Cardiac fibroblast (primary cell): ENCODE measurements at regions not wholly inside any gene's neighbourhood (a gene's known extent, or its start where the extent isn't known, plus 50 kb on each side); places are given as distances from the start of the nearest gene placed in this dataset.

Experiments used
- DNase-seq, 2 donors: peaks; one replicate each; pipeline versions ENCODE4 v3.0.0 to v3.0.0-alpha.2; 2010; ENCODE audit warnings: low read depth in 2 of 2
- H3K4me3 ChIP-seq, 2 donors: replicated peaks in 1 of 2; 1 replicate in 1 of 2; 2 replicates in 1 of 2; pipeline ENCODE4 v1.5.1; 2011; ENCODE audit warnings: low read depth in 2 of 2, low read length in 2 of 2, mild to moderate bottlenecking in 2 of 2, moderate library complexity in 1 of 2
- TF ChIP-seq, protein P1 (sequence below): IDR thresholded peaks from one replicate; pipeline ENCODE4 v1.5.1; 2011; ENCODE audit warnings: low read depth, mild to moderate bottlenecking, low read length, inconsistent platforms

GRCh38 chr7:113230691-113231090, 112.3 kb upstream of the SMIM30 start:
- no peak overlapping the region for H3K4me3 ChIP-seq
- DNase-seq = no peak
- TF ChIP-seq, protein P1, sequence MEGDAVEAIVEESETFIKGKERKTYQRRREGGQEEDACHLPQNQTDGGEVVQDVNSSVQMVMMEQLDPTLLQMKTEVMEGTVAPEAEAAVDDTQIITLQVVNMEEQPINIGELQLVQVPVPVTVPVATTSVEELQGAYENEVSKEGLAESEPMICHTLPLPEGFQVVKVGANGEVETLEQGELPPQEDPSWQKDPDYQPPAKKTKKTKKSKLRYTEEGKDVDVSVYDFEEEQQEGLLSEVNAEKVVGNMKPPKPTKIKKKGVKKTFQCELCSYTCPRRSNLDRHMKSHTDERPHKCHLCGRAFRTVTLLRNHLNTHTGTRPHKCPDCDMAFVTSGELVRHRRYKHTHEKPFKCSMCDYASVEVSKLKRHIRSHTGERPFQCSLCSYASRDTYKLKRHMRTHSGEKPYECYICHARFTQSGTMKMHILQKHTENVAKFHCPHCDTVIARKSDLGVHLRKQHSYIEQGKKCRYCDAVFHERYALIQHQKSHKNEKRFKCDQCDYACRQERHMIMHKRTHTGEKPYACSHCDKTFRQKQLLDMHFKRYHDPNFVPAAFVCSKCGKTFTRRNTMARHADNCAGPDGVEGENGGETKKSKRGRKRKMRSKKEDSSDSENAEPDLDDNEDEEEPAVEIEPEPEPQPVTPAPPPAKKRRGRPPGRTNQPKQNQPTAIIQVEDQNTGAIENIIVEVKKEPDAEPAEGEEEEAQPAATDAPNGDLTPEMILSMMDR = no peak

- TF ChIP-seq, protein P1 = no peak
- no peak overlapping the region for H3K4me3 ChIP-seq
- peak in 1 of 2 donors; percentile 13 for DNase-seq
Observed at GRCh38 chr7:113217314-113217713, 99.0 kb upstream of the SMIM30 start.

- DNase-seq = no peak
- TF ChIP-seq, protein P1 = no peak
- H3K4me3 ChIP-seq = no peak overlapping the region
Observed at GRCh38 chr7:113216038-113216437, 97.7 kb upstream of the SMIM30 start.

- DNase-seq = peak in 1 of 2 donors; percentile 26
- H3K4me3 ChIP-seq = no peak overlapping the region
- TF ChIP-seq, protein P1 = no peak
Observed at GRCh38 chr7:113209449-113210203, 91.3 kb upstream of the SMIM30 start.

GRCh38 chr7:113207931-113208330, 89.6 kb upstream of the SMIM30 start:
- DNase-seq = no peak

GRCh38 chr7:113207441-113207840, 89.1 kb upstream of the SMIM30 start:
- TF ChIP-seq, protein P1 = no peak
- H3K4me3 ChIP-seq = no peak overlapping the region
- DNase-seq = no peak

More at GRCh38 chr7:113207931-113208330, 89.6 kb upstream of the SMIM30 start:
- no peak overlapping the region for H3K4me3 ChIP-seq
- TF ChIP-seq, protein P1 = no peak
